TTC549 (cell line): ENCODE measurements at regions not wholly inside any gene's neighbourhood (a gene's known extent, or its start where the extent isn't known, plus 50 kb on each side); places are given as distances from the start of the nearest gene placed in this dataset.

Experiments
- FAIRE-seq: peaks from 2 replicates; lab custom pipeline; 2012; peaks lifted over from hg19 to GRCh38; lab: Jason Lieb, UNC

GRCh38 chr15:77786956-77787355, 154.2 kb upstream of the LINGO1 start:
- no peak for FAIRE-seq

GRCh38 chr15:77786181-77786890, 153.6 kb upstream of the LINGO1 start:
- no peak for FAIRE-seq

GRCh38 chr15:77784361-77785292, 151.9 kb upstream of the LINGO1 start:
- FAIRE-seq = no peak

DNA sequence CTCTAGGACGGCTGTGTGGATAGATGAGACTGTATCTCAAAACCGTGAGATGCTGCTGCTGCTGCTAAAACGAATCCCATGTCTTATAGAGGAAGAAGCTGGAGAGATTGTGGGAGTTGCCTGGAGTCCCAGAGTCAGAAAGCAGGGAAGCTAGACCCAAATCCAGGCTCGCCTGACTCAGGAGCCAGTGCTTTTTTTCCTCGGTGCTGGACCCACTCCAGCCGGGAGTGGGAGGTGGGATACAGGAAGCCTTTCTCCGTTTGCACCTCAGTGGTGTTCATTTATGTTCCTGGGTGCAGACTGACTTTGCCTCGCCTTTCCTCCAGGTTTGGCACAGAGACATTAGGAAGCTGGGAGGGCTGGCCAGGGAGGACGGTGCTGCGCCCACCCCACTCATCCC, 150.9 kb upstream of the LINGO1 start:
- FAIRE-seq = no peak

DNA sequence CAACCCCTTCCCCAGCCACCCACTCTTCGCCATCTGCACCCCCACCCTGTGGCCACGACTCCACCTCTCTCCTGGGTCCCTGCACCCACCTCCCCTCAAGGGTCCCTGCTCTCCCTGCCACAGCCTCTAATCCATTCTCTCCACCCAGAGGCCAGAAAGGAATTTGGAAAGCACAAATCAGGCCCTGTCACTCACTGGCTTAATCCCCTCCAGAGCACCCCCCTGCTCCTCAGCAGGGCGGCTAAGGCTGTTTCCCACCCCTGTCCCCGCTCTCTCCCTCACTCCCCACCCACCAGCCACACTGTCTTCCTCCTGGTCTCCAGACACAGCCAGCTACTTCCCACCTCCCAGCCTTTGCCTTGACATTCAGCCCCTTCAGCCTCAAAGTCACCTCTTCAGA, 150.0 kb upstream of the LINGO1 start:
- no peak for FAIRE-seq

GRCh38 chr15:77781946-77782240, 149.2 kb upstream of the LINGO1 start:
- FAIRE-seq = no peak

DNA sequence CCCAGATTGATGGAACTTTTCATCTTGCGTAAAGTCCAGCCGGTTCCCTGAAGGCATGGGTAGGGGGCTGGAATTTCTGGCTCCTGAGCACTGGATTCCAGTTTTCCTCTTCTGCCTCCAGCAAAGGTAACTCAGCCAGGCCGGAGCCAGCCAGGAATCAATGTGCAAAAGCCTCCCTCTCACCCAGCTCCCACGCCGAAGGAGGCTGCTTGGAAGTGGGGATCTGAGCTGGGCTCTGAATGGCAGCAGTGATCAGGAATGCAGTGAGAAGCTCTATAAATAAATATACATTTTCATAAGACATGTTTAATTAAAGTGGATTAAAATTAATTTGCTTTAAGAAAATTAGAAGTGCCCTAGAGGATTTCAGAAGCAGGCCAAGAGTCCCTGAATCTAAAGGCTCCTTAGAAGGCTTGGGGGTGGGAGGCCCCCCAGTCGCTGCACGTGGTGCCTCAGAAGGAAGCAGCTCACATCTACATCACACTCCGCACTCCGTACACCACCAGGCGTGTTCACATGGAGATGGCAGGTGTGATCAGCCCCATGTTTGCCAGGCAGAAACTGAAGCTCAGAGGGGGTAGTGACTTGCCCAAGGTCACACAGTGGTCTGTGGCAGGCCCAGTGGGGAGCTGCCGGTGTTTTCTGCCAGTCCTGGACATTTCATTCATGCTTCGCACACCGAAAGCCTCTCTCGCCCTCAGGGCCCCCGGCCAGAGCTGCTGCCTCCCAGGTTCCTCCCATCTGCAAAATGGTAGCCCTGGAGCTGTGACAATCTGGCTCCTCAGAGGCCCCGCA, 148.6 kb upstream of the LINGO1 start:
- FAIRE-seq = no peak

GRCh38 chr15:77778802-77779201, 146.1 kb upstream of the LINGO1 start:
- no peak for FAIRE-seq

GRCh38 chr15:77775837-77776236, 143.1 kb upstream of the LINGO1 start:
- no peak for FAIRE-seq

DNA sequence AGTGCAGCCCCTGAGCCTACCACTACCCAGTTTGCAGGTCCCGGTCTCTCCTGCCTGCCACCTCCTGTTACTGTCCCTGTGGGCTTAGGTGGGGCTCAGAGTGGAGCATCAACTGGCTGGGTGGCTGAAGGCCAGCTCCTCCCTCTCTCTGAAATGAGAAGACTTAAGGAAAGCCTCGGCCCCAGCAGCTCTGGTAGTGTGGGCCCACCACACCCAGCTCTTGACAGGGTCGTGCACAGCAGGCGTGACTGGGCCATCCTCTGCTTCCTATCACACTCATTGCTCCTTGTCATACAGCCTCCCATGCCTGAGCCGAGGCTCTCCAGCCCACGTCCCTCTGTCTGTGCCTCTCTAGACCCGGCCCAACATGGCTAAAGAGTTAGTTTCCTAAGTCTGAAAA, 142.7 kb upstream of the LINGO1 start:
- no peak for FAIRE-seq

GRCh38 chr15:77774350-77774749, 141.6 kb upstream of the LINGO1 start:
- FAIRE-seq = no peak

GRCh38 chr15:77773903-77774302, 141.2 kb upstream of the LINGO1 start:
- FAIRE-seq = no peak

DNA sequence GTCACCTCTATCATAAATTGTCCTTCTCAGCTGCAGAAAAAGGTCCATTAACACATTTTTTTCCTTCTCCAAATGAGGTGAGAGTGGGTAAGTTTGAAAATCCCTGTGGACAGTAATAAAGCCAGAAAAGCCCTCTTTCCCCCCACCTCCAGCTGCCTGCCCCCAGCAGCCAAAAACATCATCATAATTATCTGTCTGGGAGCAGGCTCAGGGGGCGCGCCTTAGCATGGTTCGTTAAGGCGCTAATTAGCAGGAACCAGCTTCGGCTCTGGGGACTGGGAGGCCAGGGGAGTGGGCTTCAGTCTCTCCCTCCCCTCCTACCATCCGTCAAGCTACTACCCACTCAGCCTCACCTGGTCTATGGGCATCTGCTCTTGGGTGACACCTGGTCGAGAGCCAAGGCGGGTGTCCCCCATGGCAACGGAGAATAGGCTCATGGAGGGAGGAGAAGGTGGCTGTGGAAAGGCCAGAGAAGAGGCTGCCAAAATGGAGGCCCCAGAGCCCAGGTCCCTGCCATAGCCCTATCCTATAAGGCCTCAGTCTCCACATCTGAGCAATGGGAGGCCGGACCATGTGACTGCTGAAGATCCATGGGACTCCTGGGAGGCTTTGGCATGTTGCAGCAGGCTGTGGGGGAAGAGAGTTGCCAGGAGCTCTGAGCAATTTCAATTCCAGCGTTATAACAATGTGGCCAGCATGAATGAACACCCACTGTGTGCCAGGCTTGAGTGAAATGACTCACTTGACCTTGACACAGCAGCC, 140.1 kb upstream of the LINGO1 start:
- FAIRE-seq = no peak

- no peak for FAIRE-seq
These were observed 138.9 kb upstream of the LINGO1 start for GRCh38 chr15:77771616-77772015.

DNA sequence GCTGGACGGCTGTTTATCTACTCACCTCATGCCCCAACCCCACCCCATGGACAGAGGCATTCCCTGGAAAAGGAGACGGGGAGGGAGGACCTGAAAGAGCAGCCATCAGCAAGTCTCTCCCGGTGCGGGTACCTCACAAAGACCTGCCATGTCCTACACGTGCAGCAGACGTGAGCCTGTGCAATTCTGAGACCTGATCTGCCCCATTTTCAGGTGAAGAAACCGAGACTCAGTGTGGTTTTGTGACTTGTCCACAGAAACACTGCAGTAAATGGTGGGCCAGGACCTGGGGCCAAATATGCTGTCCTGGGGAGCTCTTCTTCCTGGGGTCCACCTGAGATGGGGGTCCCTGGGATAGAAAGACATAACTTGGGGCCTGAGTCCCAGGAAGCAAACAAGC, 137.0 kb upstream of the LINGO1 start:
- FAIRE-seq = no peak

GRCh38 chr15:77768521-77769078, 135.9 kb upstream of the LINGO1 start:
- FAIRE-seq = no peak

GRCh38 chr15:77768107-77768506, 135.4 kb upstream of the LINGO1 start:
- no peak for FAIRE-seq

DNA sequence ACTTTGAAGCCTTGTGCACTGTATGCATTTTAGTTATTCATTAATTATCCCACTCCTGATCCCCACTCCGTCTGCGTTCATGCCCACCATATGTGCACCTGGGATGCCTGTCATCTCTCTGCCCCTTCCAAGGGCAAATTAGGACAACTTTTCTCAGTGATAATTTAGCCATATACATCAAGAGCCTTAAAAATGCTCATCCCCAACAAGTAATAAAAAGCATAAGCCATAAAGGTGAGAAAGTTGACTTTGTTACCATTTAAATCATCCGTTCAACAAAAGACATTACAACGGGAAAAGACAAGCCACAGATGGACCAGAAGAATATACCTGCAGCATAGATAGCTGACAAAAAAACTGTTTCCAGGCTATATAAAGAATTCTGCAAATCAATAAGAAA, 131.4 kb upstream of the LINGO1 start:
- FAIRE-seq = no peak

GRCh38 chr15:77762747-77763355, 130.1 kb upstream of the LINGO1 start:
- no peak for FAIRE-seq

GRCh38 chr15:77759896-77760592, 127.3 kb upstream of the LINGO1 start:
- no peak for FAIRE-seq

- FAIRE-seq = no peak
These were observed 121.2 kb upstream of the LINGO1 start for GRCh38 chr15:77753939-77754338.
